Activated CD8-positive, alpha-beta memory T cell treated with anti-CD3 and anti-CD28 coated beads for 24 hours (primary cell): ENCODE measurements at regions not wholly inside any gene's neighbourhood (a gene's known extent, or its start where the extent isn't known, plus 50 kb on each side); places are given as distances from the start of the nearest gene placed in this dataset.

Experiments
- DNase-seq: peaks from one replicate; pipeline ENCODE4 v3.0.0-alpha.2; 2020

DNA sequence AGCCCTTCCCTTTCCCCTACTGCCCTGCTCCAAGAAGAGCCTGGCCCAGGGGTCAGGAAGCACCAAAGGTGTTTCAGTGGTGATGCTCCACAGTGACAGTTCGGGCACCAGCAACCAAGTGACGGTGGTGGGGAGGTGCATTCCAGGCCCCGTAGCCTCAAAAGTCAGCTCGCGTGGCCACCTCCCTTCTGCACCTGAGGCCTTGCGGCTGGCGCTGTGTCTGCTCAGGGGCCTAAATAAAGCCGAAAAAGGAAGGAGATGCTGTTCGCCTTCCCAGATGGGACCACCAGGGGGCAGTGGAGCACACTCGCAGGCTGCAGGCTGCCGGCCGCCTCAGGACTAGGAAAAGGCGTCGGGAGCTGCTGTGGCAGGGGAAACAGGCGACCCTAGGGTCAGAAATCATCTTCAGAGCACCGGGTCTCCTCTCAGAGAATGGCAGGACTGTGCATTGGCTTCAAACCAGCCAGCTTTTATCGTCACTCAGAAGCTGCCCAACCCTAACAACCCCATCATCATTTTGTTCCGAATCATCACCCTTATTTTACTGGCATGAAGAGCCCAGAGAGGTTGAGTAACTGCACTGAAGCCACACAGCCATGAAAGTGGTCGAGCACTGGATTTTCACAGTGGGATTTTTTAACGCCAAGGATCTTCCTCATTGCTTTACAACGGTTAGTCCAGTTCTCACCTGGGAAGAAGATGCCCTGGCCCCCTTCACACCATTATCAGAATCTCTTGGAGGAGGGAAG, 213.0 kb upstream of the CELF4 start:
- DNase-seq = peak; percentile 59

GRCh38 chr18:37769826-37770225, 204.2 kb upstream of the CELF4 start:
- no peak for DNase-seq

DNA sequence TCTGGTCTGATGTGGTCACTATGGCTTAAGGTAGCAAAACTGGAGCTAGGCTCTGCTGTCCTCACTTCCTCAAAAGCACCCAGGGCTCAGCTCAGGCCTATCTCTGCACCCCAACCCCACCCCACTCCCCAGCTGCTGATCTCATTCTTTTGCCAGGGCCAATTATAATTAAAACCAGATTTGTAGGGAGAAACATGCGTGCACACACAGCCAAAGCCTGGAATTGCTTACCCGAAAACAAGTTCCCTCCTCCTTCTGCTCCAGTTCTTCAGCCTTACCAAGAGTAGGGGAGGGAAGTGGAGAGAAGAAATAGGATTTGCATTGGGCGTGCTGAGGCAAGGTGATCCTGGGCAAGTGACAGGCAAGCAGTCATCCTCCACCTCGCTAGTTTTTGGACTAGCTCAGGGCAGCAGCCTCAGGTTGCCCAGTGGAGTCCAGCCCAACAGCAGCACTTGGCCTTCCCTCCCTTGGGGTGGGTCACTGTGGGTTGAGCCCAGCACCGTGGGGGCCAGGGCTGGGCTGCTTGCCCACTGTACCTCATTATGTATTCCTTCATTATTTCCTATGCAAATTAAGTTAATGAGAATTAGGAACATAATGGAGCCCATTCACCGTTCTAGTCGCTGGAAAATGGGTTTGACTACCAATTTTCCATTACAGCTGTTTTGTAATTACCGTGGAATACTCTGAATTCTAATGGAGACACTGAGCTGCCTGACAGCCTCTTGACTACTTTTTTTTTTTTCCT, 199.1 kb upstream of the CELF4 start:
- DNase-seq = no peak

GRCh38 chr18:37762076-37762621, 196.6 kb upstream of the CELF4 start:
- DNase-seq = no peak

DNA sequence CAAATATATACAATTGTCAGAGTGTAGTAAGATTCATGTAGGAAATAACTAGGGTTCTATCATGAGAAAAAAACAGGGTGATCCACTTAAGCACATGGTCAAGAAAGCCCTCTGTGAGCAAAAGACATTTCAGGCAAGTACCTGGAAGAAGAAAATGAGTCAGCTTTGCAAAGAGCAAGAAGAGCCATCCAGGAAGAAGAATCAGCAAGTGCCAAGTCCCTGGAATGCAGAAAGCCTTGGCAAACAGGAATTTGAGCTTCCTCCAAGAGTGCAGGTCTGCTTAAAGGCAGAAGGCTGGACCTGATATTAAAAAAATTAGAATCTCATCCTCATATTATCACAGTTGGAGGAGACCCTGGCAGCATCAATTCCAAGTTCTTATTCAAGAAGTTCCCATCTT, 188.5 kb upstream of the CELF4 start:
- no peak for DNase-seq

DNA sequence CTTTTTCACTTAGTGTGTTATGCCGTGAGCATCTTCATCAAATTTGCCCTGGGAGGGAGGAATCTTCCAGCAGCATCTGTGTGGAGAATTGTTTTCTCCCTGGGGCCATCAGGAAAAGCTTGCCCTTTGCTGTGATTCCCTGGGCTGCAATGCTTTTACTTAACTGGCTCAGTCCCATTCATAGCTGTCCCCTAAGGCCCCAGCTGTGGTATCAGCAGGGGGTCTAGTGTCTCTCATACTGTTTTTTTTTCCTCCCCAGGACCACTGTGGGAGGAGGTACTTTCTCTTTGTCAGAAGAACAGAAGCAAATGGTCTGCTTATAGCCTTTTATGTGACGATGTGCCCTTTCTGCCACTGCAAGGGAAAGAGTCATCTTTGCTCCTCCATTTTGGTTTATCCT, 176.8 kb upstream of the CELF4 start:
- DNase-seq = no peak

GRCh38 chr18:37741032-37741623, 175.5 kb upstream of the CELF4 start:
- DNase-seq = no peak

GRCh38 chr18:37734406-37734805, 168.8 kb upstream of the CELF4 start:
- DNase-seq = no peak

- DNase-seq = no peak
These were observed 164.1 kb upstream of the CELF4 start for GRCh38 chr18:37729716-37730115.

- DNase-seq = no peak
These were observed 158.6 kb upstream of the CELF4 start for GRCh38 chr18:37724206-37724605.

DNA sequence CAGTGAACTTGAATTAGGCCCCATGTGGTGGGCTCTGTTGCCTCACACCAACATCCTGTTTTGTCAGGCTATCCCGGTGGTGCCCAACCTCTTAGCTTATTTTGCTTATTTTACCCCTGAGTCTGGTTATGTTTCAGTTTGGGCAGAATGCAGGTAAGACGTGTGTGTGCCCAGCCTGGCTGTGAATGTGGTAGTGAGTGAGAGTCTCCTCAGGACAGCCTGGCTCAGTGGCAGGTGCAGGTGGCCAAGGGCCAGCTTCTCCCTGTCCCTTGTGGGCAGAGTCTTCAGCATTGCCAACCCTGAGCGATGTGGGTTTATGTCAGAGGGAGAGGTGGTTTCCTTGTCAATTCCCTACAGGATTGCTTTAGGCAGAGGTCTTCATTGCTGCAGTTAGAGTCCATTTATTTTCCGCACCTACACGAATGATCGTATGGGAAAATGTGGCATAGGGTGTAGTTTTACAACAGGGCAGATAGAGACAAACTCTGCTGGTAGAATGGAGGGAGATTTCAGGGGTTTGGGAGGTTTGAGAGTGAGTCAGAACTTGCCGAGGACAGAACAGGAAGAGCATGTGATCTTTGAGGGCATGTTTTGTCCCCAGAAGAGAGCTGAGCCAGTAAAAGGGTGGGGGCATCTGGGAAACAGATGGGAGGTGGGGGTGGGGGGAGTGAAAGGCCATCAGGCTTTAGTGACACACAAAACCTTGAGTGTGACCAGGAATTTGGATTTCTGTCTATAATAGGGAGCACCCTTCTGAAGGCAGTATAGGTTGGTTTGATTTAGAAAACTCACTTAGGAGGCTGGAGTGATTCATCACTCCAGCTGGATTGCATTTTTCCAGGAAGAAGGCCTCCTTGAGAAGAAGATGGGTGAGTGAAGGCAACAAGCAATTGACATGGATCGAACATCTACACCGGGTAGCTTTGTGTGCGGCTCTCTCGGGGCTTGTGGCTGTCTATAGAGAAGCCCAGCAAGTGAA, 156.2 kb upstream of the CELF4 start:
- DNase-seq = no peak

GRCh38 chr18:37720663-37721062, 155.1 kb upstream of the CELF4 start:
- DNase-seq = no peak

DNA sequence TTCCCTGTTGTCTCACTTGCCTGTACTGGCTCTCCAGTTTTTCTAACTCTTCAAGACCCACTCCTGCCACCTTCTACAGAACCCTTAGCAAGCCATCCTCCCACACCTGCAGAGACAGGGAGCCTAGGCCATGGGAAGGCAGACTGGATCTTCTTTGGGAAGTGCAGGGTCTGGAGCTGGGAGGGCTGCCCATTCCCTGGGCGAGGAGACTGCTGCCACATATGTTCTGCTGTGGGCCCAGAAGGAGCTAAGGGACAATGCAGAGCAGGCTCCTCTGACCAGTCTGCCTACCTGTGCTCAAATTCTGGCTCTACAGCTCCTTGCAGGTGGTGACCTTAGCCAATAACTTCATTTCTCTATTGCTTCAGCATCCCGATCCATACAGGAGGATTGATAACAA, 152.1 kb upstream of the CELF4 start:
- DNase-seq = no peak

GRCh38 chr18:37717098-37717497, 151.5 kb upstream of the CELF4 start:
- DNase-seq = no peak

DNA sequence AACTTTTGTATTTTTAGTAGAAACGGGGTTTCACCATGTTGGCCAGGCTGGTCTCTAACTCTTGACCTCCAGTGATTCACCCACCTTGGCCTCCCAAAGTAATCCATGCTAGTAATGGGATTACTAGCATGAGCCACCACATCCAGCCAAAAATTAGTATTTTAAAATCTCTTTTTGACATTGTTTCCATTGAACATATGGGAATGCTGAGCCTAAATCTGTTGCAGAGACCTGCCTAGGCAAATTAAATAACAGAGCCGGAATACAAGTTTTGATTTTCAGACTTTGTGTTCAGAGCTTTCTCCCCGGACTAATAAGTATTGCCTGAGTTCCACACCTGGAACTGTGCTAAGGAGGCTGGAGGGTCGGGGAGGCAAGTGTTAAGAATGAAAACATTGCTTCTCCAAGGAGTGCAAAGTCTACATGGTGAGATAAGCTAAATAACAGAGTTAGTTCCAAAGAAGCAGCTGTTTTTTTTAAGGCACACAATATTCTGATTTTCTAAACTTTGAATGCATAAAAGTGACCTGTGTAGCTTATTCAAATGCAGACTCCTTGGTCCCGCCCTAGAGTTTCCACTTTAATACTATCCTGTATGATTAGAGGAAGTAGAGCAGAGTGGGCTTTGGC, 150.6 kb upstream of the CELF4 start:
- DNase-seq = no peak

DNA sequence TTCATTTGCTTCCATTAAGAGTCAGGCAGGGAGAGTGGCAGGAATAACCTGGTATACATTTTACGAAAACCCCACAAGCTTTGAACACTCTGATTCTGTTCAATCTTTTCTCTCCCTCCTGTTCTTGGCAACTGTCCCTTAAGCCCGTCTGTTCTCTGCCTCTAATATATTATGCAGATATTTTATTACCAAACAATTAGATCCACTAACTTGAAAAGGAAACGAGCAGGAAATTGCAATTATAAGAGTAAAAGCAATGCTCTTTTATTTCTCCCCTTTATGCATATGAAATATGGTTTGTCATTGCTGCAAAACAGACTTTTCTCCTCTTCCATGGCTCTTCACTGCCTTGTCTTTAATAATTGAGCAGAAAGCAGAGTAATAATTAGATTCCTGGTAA, 149.1 kb upstream of the CELF4 start:
- DNase-seq = no peak

GRCh38 chr18:37712776-37713175, 147.2 kb upstream of the CELF4 start:
- DNase-seq = no peak

- DNase-seq = no peak
These were observed 146.3 kb upstream of the CELF4 start for GRCh38 chr18:37711766-37712505.

GRCh38 chr18:37710726-37711125, 145.1 kb upstream of the CELF4 start:
- DNase-seq = no peak

GRCh38 chr18:37709740-37710139, 144.1 kb upstream of the CELF4 start:
- no peak for DNase-seq

- DNase-seq = no peak
These were observed 139.4 kb upstream of the CELF4 start for GRCh38 chr18:37705016-37705415.
